ENCODE measurements at regions not wholly inside any gene's neighbourhood (a gene's known extent, or its start where the extent isn't known, plus 50 kb on each side); places are given as distances from the start of the nearest gene placed in this dataset.

GRCh38 chr5:157961176-157961575, 102.2 kb upstream of the CLINT1 start:
- TF ChIP-seq ZMYM4 (CRISPR knock-in tag; IDR thresholded peaks at IDR 0.05): no peak
- no peak for TF ChIP-seq MLX (CRISPR knock-in tag; IDR thresholded peaks at IDR 0.05)
- TF ChIP-seq SMC3 (IDR thresholded peaks at IDR 0.05; ENCODE audit: low read length): no peak
- TF ChIP-seq ZNF263 (CRISPR knock-in tag; IDR thresholded peaks at IDR 0.05): no peak
